ENCODE measurements at regions not wholly inside any gene's neighbourhood (a gene's known extent, or its start where the extent isn't known, plus 50 kb on each side); places are given as distances from the start of the nearest gene placed in this dataset.

DNA sequence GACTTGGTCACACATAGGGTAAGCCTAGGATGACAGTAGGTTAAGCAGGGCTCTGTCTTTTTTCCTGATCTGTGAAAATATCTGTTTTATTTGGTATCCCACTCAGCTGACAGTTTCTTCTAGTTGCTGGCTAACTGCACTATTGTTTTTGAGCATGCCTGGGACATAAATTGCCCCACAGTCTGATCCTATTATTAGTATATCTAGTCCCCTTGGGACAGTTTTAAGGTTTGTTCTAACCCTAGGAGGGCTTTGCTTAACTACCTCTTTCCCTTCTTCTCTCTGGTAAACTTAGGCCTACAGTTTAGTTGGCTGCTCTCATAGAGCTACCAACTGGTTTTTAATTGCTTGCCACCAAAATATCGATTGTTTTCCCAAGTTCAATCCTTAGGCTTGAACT lies 446.6 kb downstream of the ARHGEF28 start:
- no peak for DNase-seq

- DNase-seq, result no peak
Observed at GRCh38 chr5:74070766-74071165, 444.8 kb downstream of the ARHGEF28 start.

DNA sequence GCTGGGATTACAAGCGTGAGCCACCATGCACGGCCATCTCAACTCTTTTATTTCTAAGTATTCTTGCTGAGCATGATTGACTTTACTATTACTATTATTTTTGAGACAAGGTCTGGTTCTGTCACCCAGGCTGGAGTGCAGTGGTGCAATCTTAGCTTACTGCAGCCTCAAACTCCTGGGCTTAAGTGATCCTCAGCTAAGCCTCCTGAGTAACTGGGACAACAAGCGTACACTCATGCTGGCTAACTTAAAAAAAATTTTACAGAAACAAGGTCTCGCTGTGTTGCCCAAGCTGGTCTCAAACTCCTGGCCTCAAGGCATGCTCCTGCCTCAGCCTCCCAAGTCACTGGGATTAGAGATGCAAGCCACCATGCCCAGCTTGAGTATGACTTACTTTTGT lies 443.7 kb downstream of the ARHGEF28 start:
- DNase-seq, result no peak

- DNase-seq, result no peak
Observed at GRCh38 chr5:74067748-74068541, 441.9 kb downstream of the ARHGEF28 start.

DNA sequence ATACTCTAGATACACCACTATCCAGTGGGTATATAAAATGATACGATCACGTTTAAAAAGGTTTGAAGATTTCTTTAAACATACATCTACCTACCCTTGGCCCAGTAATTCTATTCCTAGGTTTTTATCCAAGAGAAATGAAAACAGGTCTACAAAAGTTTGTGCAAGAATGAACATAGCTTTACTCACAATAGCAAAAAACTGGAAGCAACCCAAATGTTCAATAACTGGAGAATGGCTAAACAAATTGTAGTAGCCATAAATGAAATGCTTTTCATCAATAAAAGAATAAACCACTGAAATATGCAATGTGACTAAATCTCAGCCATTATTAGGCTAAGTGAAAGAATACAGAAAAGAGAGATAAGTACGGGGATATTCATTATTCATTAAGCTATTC lies 438.9 kb downstream of the ARHGEF28 start:
- no peak for DNase-seq

DNA sequence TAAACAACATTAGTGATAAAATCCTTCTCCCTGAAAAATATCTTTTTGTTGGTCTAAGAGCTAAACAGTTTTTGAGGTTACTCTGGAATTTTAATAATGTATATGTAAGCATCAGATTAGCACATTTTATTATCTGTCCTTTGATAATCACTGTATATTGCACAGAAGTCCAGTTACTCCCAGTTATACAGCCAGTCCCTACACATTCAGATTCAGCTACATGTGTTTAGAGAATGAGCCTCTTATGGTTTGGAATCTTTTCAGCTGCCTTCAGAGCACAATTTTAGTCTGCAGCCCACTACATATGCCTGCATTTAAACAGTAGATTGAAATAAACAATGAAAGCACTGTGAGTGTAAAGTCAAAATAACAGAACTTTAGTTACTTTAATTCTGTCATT lies 438.2 kb downstream of the ARHGEF28 start:
- no peak for DNase-seq

- no peak for DNase-seq
Observed at GRCh38 chr5:74063821-74064220, 437.8 kb downstream of the ARHGEF28 start.

GRCh38 chr5:74063346-74063745 lies 437.4 kb downstream of the ARHGEF28 start:
- DNase-seq, result no peak

- no peak for DNase-seq
Observed at GRCh38 chr5:74061292-74061691, 435.3 kb downstream of the ARHGEF28 start.

DNA sequence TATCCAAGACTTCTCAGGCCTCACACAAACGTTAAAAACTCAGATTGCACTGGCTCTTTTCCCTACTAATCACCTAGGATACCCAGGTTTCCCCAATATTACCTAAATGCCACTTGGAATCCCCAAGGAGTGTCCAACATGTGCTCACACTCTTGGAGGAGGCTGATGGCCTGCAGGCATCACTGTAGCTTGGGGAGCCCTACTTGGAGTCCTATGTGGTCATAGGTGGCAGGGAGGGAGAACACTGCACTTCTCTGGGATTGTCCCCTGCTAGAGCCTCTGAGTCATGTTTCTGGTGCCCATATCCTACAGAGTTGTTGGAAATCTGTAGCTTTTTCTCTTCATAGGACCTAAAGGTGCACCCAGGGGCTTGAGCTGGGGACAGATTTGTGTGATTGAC lies 433.7 kb downstream of the ARHGEF28 start:
- DNase-seq, result no peak

DNA sequence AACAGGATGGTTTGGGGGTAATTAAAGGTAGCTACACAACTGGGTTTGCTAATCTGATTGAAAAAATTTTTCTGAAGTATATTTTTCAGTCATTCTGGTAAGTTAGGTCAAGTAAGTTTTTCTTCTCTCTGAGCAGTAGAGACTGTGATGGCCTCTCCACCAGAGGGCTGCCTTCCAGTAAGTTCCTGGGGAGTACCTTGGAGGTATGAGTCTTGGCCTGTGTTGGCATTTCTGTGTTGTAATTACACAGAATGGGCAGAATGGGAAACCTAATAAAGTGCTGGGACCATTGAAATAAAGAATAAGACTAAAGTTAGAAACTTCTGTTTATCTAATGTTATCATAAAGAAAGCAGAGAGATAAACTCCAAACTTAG lies 430.8 kb downstream of the ARHGEF28 start:
- DNase-seq, result no peak

DNA sequence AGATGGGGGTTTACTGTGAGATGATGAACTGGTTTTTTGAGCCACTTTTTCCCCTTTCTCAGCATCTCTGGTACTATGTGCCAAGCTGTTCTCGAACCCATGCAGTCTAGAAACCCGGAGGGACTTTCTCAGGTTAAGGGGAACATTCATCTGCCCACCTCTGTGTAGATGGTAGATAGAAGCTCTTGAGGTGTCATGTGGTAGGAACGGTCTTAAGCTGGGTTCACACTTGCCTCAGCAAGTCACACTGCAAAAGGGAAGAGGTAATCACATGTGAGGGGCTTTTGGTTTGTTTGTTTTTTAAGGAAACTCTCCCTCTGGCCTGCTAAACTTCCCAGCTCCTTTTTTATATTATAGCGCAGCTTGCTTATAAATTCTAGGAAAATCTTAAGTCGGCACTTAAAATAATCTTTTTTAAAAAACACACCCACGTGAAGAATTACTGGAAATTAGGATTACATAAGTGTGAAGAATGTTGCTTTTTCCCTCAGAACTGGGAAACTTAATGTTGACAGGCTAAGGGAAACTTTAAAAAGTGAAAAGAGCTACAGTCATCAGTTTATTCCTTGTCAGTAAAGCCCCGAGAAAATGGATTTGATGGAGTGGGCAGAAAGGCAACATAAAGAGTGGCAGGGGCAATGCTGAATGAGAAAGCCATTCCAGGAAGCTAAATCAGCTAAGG lies 430.3 kb downstream of the ARHGEF28 start:
- no peak for DNase-seq

DNA sequence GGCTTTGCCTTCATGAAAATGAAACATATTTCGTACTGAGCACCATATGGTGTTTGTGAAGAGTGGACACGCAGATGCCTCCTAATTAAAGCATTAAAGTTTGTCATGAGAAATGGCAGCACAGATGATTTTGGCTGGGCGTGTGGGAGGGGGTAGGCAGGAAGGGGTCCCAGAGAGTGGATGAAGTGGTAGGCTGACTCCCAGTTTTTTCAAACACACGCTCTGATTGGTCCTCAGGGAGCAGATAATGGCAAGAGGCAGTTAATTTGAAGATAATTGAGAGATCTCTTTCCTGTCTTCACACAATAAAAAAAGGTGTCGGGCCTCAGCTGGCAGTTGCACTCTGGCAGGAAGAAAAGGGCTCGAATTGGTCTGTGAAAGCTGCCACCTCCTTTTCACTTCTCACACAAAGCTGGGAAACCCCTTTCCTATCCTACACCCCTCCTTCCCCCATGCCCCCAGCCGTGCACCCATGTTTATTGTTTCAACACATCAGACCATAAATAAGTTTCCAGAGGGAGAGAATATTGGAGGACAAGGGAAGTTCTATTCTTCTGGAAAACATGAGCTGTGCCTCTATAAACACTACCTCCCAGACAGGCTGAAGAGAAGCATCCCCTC lies 429.6 kb downstream of the ARHGEF28 start:
- peak; percentile 97 for DNase-seq

DNA sequence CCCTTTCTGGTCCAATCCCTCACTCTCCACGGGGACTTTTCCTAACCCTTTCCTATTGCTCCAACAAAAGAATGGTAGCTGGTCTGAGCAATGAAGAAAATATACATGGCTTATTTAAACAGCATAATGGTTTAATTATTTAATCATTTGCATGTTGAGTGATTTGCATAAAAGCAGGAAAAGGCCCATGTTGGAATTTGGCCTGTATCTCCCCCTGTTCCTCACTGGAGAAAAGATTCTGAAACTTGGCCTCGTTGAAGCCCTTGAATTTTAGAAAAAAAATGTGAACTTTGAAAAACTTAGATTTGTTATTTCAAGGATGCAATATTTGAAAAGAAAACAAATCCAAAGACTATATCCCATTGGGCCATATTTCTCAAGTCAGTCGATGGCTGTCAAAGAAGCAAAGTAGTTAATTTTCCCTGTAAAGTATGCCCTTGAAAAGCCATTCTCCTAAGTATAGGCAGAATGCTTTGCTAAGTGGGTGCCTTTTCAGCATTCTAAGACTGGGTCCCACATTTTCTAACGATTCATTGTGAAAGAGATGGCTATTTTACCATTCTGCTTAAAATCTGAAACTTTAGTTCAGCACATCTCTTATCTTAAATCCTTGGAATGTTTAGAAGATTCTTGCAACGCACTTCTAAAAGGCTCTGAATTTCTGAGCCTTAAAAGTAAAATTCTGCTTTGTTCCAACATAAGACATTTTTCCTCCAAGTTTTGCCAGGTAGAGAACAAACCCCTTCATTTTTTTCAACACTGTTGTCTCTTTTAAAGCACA lies 428.8 kb downstream of the ARHGEF28 start:
- DNase-seq, result no peak

DNA sequence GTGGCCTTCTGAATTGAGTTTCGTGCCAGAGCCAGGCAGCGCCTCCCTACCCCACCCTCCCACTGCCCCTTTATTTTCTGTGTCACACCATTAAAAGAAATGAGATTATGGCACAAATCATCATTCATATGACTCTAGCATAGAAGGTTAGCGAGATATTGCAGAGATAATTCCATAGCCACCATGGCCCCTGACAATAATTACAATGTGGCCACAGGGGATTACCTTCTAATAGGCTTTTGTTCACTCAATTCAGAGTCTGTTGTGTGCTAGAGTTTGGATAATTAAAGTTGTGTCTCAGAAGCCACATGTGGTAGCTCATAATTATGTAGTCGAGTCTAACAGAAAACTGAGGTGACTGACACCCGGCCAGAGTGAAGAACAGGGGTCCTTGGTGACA lies 428.1 kb downstream of the ARHGEF28 start:
- DNase-seq, result no peak

GRCh38 chr5:74052441-74053221 lies 426.6 kb downstream of the ARHGEF28 start:
- DNase-seq, result no peak

DNA sequence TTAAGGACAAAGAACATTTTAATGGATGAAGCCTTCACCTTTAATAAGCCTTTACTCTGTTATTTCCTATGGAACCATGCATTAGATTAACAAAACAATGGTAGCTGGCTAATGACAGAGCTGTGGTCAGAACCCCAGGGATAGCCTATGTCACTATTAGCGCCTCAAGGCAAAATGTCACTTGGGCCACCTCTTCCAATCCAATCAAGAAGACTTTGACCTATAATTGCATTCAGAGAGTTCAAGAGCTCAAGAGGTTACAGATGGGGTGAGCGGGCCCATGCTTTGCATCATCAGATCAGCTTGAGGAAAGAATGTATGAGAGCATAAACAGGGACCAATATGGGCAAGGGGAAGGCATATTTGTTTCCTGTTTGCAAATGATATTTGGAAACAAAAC lies 425.1 kb downstream of the ARHGEF28 start:
- no peak for DNase-seq

DNA sequence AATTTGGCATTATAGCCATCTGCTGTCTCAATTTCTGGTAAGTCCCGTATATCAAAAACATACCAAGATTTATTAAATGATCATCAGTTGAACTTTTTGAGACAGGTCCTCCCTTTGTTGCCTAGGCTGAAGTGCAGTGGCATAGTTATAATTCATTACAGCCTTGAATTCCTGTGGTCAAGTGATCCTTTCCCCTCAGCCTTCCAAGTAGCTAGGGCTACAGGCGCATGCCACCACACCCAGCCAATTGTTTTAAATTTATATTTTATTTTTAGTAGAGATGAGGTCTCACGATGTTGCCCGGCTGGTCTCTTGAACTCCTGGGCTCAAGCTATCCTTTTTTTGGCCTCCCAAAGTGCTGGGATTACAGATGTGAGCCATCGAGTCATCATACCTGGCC lies 418.9 kb downstream of the ARHGEF28 start:
- DNase-seq, result no peak

GRCh38 chr5:74042959-74043358 lies 417.0 kb downstream of the ARHGEF28 start:
- DNase-seq, result no peak

DNA sequence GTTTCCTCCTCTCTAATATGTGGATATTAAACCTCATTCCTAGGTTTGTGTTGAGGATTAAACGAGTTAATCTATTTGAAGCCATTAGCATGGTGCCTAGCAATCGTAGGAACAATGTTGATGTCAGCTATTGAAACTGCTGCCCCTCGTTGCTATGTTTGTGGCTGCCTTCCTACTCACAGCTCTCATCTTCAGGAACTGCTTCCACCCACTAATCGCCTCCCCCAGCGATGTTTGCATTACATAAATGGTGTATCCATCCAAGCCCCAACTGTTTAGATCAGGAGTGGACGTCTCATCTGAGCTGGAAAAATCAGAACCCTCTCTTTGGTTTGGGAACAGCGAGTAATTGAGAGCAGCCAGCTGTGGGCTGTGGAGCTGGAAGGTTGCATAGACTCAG lies 416.6 kb downstream of the ARHGEF28 start:
- no peak for DNase-seq

- no peak for DNase-seq
Observed at GRCh38 chr5:74041913-74042312, 415.9 kb downstream of the ARHGEF28 start.

- DNase-seq, result no peak
Observed at GRCh38 chr5:74040811-74041491, 415.0 kb downstream of the ARHGEF28 start.

Data from NCI-H1694 treated with DMSO at 0.1 percent for 48 hours (cell line).